AG10803 (cell line): ENCODE measurements at regions not wholly inside any gene's neighbourhood (a gene's known extent, or its start where the extent isn't known, plus 50 kb on each side); places are given as distances from the start of the nearest gene placed in this dataset.
"Not testable (repeated sequence)": the region's sequence is repeated elsewhere in the genome, so short reads cannot be mapped to it uniquely, and the experiment has no call there.

Experiments
- DNase-seq: peaks from one replicate; pipeline ENCODE4 v3.0.0; 2010; ENCODE audit warnings: low read depth
- H3K4me3 ChIP-seq: 2 replicates; pipeline ENCODE4 v1.5.1; 2011; ENCODE audit warnings: mild to moderate bottlenecking, low read length, control low read depth
- CTCF ChIP-seq: conservative IDR thresholded peaks from 2 replicates; pipeline ENCODE4 v1.5.1; 2011; ENCODE audit warnings: mild to moderate bottlenecking, low read length, control low read depth, inconsistent platforms

GRCh38 chr4:85126991-85127591 lies 160.6 kb upstream of the WDFY3 start:
- no peak for DNase-seq

GRCh38 chr4:85127653-85128052 lies 161.2 kb upstream of the WDFY3 start:
- H3K4me3 ChIP-seq, result no peak overlapping the region
- peak; percentile 16 for DNase-seq
- TF ChIP-seq CTCF, result peak; percentile 41

More at GRCh38 chr4:85126991-85127591, 160.6 kb upstream of the WDFY3 start:
- H3K4me3 ChIP-seq, result no peak overlapping the region
- TF ChIP-seq CTCF, result no peak

- no peak for TF ChIP-seq CTCF
- no peak for DNase-seq
- no peak overlapping the region for H3K4me3 ChIP-seq
Measured at GRCh38 chr4:85128246-85129204, 162.0 kb upstream of the WDFY3 start.

- not testable (repeated sequence) for DNase-seq, H3K4me3 ChIP-seq
Measured at GRCh38 chr4:85129354-85130125, 163.1 kb upstream of the WDFY3 start.

GRCh38 chr4:85132117-85132516 lies 165.6 kb upstream of the WDFY3 start:
- DNase-seq, result no peak
- no peak overlapping the region for H3K4me3 ChIP-seq
- no peak for TF ChIP-seq CTCF

GRCh38 chr4:85132570-85132969 lies 166.1 kb upstream of the WDFY3 start:
- TF ChIP-seq CTCF, result no peak
- no peak overlapping the region for H3K4me3 ChIP-seq
- no peak for DNase-seq

- not testable (repeated sequence) for DNase-seq, H3K4me3 ChIP-seq
Measured at GRCh38 chr4:85139749-85140148, 173.3 kb upstream of the WDFY3 start.
